BJ (cell line): ENCODE measurements at regions not wholly inside any gene's neighbourhood (a gene's known extent, or its start where the extent isn't known, plus 50 kb on each side); places are given as distances from the start of the nearest gene placed in this dataset.

Source experiments
- CTCF ChIA-PET: fragments of 350-600 bp; formaldehyde crosslinking; extraction: SDS; loops from one replicate; lab custom pipeline; 2021; ENCODE audit warnings: antibody characterized with exemption, inconsistent platforms; lab: Yijun Ruan, JAX
- POLR2A ChIA-PET: fragments of 300-600 bp; sonication (Branson Sonifier 250); formaldehyde crosslinking; extraction: SDS; loops from one replicate; lab custom pipeline; 2021; ENCODE audit warnings: antibody characterized with exemption; lab: Charles Lee
- DNase-seq: peaks from one replicate; pipeline ENCODE4 v3.0.0-alpha.2; 2011; ENCODE audit warnings: low read depth
- H3K27me3 ChIP-seq: 2 replicates; pipeline ENCODE4 v1.6.0; 2011; ENCODE audit warnings: low read length; ENCODE audit not compliant: control insufficient read depth, insufficient read depth
- H3K36me3 ChIP-seq: 2 replicates; pipeline ENCODE4 v1.5.1; 2011; ENCODE audit warnings: low read length; ENCODE audit not compliant: control insufficient read depth, insufficient read depth
- H3K4me3 ChIP-seq: 2 replicates; pipeline ENCODE4 v1.5.1; 2011; ENCODE audit warnings: low read depth, mild to moderate bottlenecking, control low read depth, low read length
- CTCF ChIP-seq: IDR thresholded peaks from 2 replicates; pipeline ENCODE4 v1.5.1; 2011; ENCODE audit warnings: low read depth, mild to moderate bottlenecking, control low read depth, inconsistent platforms, low read length, moderate library complexity; ENCODE audit not compliant: insufficient read depth

GRCh38 chr4:110424144-110424543 lies 51.8 kb upstream of the ENPEP start:
- ChIA-PET POLR2A (no interaction called here), CTCF (interaction anchor here (0.5 to 0.6 kb wide), 2 partner anchors 27 to 139 kb away, joined by 3 read pairs; no protein-coding TSS in a partner anchor)
- Histone ChIP-seq H3K36me3 (no peaks in the 10 kb centered on the region), H3K27me3 (no peaks in the 10 kb centered on the region), H3K4me3 (no peak overlapping the region)
- DNase-seq = no peak
- TF ChIP-seq CTCF = no peak

GRCh38 chr4:110418641-110419040 lies 57.3 kb upstream of the ENPEP start:
- Histone ChIP-seq H3K4me3 (no peak overlapping the region), H3K27me3 (no peaks in the 10 kb centered on the region), H3K36me3 (no peaks in the 10 kb centered on the region)
- ChIA-PET POLR2A (no interaction called here), CTCF (no interaction called here)
- TF ChIP-seq CTCF = no peak
- DNase-seq = no peak

GRCh38 chr4:110417136-110417535 lies 58.8 kb upstream of the ENPEP start:
- POLR2A ChIA-PET = no interaction called here
- no peaks in the 10 kb centered on the region for H3K36me3 ChIP-seq
- no peak for TF ChIP-seq CTCF
- no peak overlapping the region for H3K4me3 ChIP-seq
- H3K27me3 ChIP-seq = no peaks in the 10 kb centered on the region
- no peak for DNase-seq
- CTCF ChIA-PET = no interaction called here

GRCh38 chr4:110415478-110415877 lies 60.5 kb upstream of the ENPEP start:
- Histone ChIP-seq H3K4me3 (no peak overlapping the region), H3K27me3 (no peaks in the 10 kb centered on the region), H3K36me3 (no peaks in the 10 kb centered on the region)
- CTCF ChIA-PET = no interaction called here
- no peak for DNase-seq
- no peak for TF ChIP-seq CTCF
- POLR2A ChIA-PET = no interaction called here

- Histone ChIP-seq H3K36me3 (no peaks in the 10 kb centered on the region), H3K4me3 (no peak overlapping the region), H3K27me3 (no peaks in the 10 kb centered on the region)
- no peak for DNase-seq
- ChIA-PET POLR2A (no interaction called here), CTCF (no interaction called here)
- TF ChIP-seq CTCF = no peak
Observed at GRCh38 chr4:110415041-110415440, 60.9 kb upstream of the ENPEP start.
